LNCaP clone FGC (cell line): ENCODE measurements at regions not wholly inside any gene's neighbourhood (a gene's known extent, or its start where the extent isn't known, plus 50 kb on each side); places are given as distances from the start of the nearest gene placed in this dataset.

Experiments used
- DNase-seq: peaks from one replicate; pipeline ENCODE4 v3.0.0-alpha.2; 2011; ENCODE audit warnings: low read depth
- H3K4me3 ChIP-seq: 2 replicates; pipeline ENCODE4 v1.5.1; 2011; ENCODE audit warnings: mild to moderate bottlenecking, low read depth, low read length, control low read depth
- TF ChIP-seq, protein P1 (sequence below): IDR thresholded peaks from 2 replicates; pipeline ENCODE4 v1.5.1; 2012; ENCODE audit warnings: mild to moderate bottlenecking; ENCODE audit not compliant: control insufficient read depth, insufficient read depth; ENCODE audit errors: extremely low read depth

DNA sequence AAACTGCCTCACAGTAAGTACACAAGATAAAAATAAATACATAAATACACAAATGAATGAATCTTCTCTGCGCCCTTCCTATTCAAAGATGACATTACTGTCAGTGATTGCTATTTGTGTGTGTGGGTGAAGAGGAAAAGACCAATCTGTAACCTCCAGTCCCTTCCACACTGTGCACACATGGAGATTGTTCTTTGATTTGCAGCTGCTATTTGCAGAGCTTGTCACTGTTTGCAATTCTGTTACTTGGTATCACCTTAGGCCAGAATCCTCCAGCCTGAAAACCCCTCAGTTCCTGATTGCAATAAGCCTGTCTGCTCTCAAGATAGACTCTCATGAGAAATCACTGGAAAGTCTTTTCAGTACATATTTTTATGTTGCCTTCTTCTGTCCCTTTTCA, 1314.9 kb downstream of the PCDH9 start:
- TF ChIP-seq, protein P1, sequence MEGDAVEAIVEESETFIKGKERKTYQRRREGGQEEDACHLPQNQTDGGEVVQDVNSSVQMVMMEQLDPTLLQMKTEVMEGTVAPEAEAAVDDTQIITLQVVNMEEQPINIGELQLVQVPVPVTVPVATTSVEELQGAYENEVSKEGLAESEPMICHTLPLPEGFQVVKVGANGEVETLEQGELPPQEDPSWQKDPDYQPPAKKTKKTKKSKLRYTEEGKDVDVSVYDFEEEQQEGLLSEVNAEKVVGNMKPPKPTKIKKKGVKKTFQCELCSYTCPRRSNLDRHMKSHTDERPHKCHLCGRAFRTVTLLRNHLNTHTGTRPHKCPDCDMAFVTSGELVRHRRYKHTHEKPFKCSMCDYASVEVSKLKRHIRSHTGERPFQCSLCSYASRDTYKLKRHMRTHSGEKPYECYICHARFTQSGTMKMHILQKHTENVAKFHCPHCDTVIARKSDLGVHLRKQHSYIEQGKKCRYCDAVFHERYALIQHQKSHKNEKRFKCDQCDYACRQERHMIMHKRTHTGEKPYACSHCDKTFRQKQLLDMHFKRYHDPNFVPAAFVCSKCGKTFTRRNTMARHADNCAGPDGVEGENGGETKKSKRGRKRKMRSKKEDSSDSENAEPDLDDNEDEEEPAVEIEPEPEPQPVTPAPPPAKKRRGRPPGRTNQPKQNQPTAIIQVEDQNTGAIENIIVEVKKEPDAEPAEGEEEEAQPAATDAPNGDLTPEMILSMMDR, result no peak
- no peak overlapping the region for H3K4me3 ChIP-seq
- no peak for DNase-seq

DNA sequence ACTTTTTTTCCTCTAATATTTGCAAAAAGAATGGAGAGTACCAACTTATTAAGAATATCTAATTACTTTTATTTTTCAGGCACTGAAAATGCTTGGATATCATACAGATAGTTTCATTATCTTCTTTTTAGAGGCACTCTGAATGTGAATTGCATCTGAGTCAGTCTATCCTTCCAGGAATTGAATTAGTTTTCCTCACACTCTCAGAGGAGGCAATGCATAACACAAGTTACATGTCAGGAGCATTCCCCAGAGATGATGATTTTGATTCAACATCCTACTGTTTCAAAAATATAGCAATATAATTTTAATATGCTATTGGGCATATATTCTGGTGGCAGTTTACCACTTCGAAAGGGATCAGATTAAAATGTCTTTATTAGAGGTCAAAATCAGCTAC, 1315.4 kb downstream of the PCDH9 start:
- H3K4me3 ChIP-seq, result no peak overlapping the region
- DNase-seq, result no peak
- TF ChIP-seq, protein P1, result no peak

DNA sequence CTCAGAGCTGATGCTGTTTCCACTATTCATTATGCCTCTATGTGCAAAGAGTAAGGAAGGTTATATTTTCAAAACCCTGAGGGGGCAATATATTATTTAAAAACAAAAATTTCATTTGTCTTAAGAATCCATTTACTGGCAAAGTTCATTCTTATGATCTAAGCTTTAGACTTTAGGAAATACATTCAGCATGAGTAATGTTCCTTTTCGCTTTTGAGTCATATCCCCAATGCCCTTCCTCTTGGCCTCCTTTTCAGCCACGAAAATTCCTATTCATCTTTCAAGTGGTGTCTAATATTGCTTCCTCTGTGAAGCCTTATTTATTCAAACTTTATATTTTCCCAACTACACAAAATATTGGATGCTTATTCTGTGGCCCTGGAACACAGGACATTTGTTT, 1317.0 kb downstream of the PCDH9 start:
- TF ChIP-seq, protein P1, result no peak
- no peak for DNase-seq
- H3K4me3 ChIP-seq, result no peak overlapping the region

DNA sequence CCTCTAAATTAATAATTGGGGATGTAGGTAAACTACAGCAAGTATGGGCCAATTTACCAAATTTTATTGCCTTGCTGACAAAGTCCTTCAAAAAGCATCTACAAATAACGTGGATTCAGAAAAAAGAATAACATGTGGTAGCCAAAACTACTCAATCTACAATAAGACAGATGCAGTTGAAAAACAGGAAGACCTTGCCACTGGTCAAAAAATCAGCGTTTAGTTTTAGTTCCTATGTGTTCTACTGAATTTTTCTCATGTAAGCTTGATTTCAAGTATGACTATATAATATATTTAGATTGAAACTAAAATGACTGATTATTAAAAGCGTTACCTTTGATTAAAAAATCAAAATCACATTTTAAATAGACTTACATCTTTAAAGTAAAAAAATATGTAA, 1317.6 kb downstream of the PCDH9 start:
- TF ChIP-seq, protein P1, result no peak
- DNase-seq, result no peak
- no peak overlapping the region for H3K4me3 ChIP-seq

DNA sequence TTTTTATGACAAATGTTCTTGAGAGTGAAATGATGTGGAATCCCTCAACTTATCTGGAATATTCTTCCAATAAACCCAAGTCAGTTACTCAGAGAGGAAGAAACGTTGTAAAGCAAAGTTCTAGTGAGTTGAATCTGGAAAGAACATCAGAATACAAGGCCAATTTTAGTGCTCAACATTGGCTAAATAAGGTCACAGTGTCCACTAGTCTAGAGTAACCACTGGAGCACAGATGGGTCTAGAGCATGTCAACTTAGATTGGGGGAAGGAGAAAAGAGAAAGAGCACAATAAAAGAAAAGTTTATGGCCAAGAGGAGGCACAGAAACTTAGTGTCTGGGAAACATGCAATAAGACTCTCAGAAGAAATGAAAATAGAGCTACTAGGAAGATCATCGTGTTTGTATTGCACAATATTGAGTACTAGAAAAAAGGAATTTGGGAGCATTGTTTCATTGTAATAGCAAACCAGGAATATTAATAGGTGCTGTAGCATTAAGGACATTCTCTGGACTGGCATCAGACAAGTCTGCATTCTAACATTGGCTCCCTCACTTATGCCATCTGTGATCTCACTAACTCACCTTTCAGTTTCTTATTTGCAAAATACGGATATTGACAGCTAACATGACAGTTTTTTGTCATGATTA, 1318.5 kb downstream of the PCDH9 start:
- TF ChIP-seq, protein P1, result no peak
- DNase-seq, result no peak
- H3K4me3 ChIP-seq, result no peak overlapping the region

DNA sequence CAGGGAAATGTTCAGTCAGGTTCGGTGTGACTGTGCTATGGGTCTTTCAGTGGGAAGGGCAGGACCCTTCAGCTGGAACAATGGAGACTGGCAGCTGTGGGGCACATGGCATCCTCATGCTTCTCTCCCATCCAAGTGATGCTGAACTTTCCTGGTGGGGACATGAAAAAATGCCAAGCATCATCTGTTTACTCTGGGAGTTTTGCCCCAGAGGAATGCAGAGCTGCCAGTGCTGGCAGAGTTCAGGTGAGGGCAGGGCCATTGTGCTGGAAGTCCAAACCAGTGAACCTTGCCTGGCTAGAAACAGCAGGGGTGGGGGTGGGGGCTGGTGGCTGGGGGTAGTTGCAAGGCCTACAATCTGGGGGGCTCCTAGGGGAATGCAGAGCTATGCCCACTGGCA, 1320.6 kb downstream of the PCDH9 start:
- TF ChIP-seq, protein P1, result no peak
- H3K4me3 ChIP-seq, result no peak overlapping the region
- DNase-seq, result no peak

DNA sequence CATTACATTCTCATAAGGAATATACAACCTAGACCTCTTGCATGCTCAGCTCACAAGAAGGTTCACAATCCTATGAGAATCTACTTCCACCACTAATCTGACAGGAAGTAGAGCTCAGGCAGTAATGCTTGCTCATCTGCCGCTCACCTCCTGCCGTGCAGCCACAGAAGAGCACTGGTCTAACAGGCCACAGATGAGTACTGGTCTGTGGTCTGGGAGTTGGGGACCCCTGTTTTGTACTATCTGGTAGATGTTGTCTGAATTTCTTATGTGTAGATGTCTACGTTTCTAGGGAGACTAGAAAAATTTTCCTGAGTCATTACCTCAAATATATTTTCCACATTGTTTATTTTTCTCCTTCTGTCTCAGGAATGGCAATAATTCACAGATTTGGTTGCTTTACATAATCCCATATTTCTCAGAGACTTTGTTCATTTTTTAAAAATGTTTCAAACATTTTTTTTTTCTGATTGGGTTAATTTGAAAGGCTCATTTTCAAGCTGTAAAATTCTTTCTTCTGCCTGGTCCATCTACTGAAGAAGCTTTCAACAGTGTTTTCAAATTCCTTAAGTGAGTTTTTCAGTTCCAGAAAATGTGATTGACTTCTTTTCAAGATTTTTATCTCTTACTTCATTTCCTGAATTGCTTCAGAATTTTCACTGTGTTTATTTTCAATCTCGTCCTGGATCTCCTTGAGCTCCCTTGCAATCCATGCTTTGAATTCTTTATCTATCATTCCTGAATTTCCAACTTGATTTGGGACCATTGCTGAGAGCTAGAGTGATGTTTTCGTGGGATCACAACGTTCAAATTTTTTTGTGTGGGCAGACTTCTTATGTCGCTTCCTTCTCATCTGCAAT, 1322.2 kb downstream of the PCDH9 start:
- TF ChIP-seq, protein P1, result no peak
- H3K4me3 ChIP-seq, result no peak overlapping the region
- DNase-seq, result no peak
